ENCODE measurements at regions not wholly inside any gene's neighbourhood (a gene's known extent, or its start where the extent isn't known, plus 50 kb on each side); places are given as distances from the start of the nearest gene placed in this dataset.

GRCh38 chr7:125592331-125592730, 662.7 kb upstream of the POT1 start:
- H3K4me1 ChIP-seq: no peaks in the 10 kb centered on the region
- H3K9me3 ChIP-seq: no peaks in the 10 kb centered on the region
- no peak overlapping the region for H3K4me3 ChIP-seq
- ChIA-PET CTCF (no interaction called here), POLR2A (no interaction called here)
- no peak for DNase-seq (ENCODE audit: low read depth in 1 of 2, low spot score in 1 of 2)
- 16% methylated on average over 6 of the region's 6 CpGs for WGBS (ENCODE audit: missing lambda C conversion rate)
- TF ChIP-seq CHD2 (IDR thresholded peaks at IDR 0.05; ENCODE audit: low read length, partially characterized antibody): no peak
- no peak for TF ChIP-seq TP53 (CRISPR knock-in tag; IDR thresholded peaks at IDR 0.05)
- no peak for TF ChIP-seq HOXA7 (CRISPR knock-in tag; IDR thresholded peaks at IDR 0.05)
- TF ChIP-seq ZNF302 (CRISPR knock-in tag; IDR thresholded peaks at IDR 0.05): no peak
- no peak for TF ChIP-seq HMGXB4 (CRISPR knock-in tag; IDR thresholded peaks at IDR 0.05; ENCODE audit: borderline replicate concordance)
- no peak for TF ChIP-seq CBX2 (IDR thresholded peaks at IDR 0.05; ENCODE audit: borderline replicate concordance, low read depth)
- no peak for TF ChIP-seq BCL3 (IDR thresholded peaks at IDR 0.05)
- no peak for TF ChIP-seq RARB (CRISPR knock-in tag; IDR thresholded peaks at IDR 0.05)
- no peak for TF ChIP-seq FOSB (CRISPR knock-in tag; IDR thresholded peaks at IDR 0.05)
- no peak for TF ChIP-seq FOSL2 (IDR thresholded peaks at IDR 0.05)
- TF ChIP-seq FOSL2 (CRISPR knock-in tag; IDR thresholded peaks at IDR 0.05): no peak
- TF ChIP-seq HOXB5 (CRISPR knock-in tag; IDR thresholded peaks at IDR 0.05): no peak
- TF ChIP-seq MAFK (IDR thresholded peaks at IDR 0.05; ENCODE audit: partially characterized antibody): no peak
- TF ChIP-seq HDAC2 (IDR thresholded peaks at IDR 0.05): no peak
- TF ChIP-seq ATOH8 (CRISPR knock-in tag; IDR thresholded peaks at IDR 0.05; ENCODE audit: low read depth): no peak
- no peak for TF ChIP-seq POLR2AphosphoS2 (conservative IDR thresholded peaks at IDR 0.05; ENCODE audit: low read length)
- TF ChIP-seq SMC3 (IDR thresholded peaks at IDR 0.05): no peak
- TF ChIP-seq CEBPB (IDR thresholded peaks at IDR 0.05): no peak
- TF ChIP-seq ELK1 (IDR thresholded peaks at IDR 0.05; ENCODE audit: low read depth, low read length): no peak
- TF ChIP-seq ZSCAN20 (CRISPR knock-in tag; IDR thresholded peaks at IDR 0.05): no peak
- TF ChIP-seq CBX8 (IDR thresholded peaks at IDR 0.05): no peak
- ATAC-seq: no peak
- no peak overlapping the region for H3K27ac ChIP-seq
- H3K4me2 ChIP-seq: no peak overlapping the region
- no peak for FAIRE-seq

GRCh38 chr7:125573126-125573525, 643.5 kb upstream of the POT1 start:
- Histone ChIP-seq H3K4me3 (no peak overlapping the region), H3K4me2 (no peak overlapping the region), H3K9me3 (no peaks in the 10 kb centered on the region), H3K27ac (no peak overlapping the region), H3K4me1 (no peaks in the 10 kb centered on the region)
- TF ChIP-seq USF2 (IDR thresholded peaks at IDR 0.05) (no peak), HES2 (IDR thresholded peaks at IDR 0.05) (no peak), NPAS2 (CRISPR knock-in tag; IDR thresholded peaks at IDR 0.05; ENCODE audit: borderline replicate concordance) (no peak), SREBF2 (IDR thresholded peaks at IDR 0.05) (no peak), TP53 (CRISPR knock-in tag; IDR thresholded peaks at IDR 0.05) (no peak), ZNF302 (CRISPR knock-in tag; IDR thresholded peaks at IDR 0.05) (no peak), MAFK (IDR thresholded peaks at IDR 0.05; ENCODE audit: partially characterized antibody) (no peak)
- 18% methylated on average over 4 of the region's 4 CpGs for WGBS (ENCODE audit: missing lambda C conversion rate)
- no peak for ATAC-seq
- ChIA-PET CTCF (no interaction called here), POLR2A (no interaction called here)
- FAIRE-seq: no peak
- no peak for DNase-seq (ENCODE audit: low read depth in 1 of 2, low spot score in 1 of 2)
